ENCODE measurements at regions not wholly inside any gene's neighbourhood (a gene's known extent, or its start where the extent isn't known, plus 50 kb on each side); places are given as distances from the start of the nearest gene placed in this dataset.
"Not testable (repeated sequence)": the region's sequence is repeated elsewhere in the genome, so short reads cannot be mapped to it uniquely, and the experiment has no call there.

DNA sequence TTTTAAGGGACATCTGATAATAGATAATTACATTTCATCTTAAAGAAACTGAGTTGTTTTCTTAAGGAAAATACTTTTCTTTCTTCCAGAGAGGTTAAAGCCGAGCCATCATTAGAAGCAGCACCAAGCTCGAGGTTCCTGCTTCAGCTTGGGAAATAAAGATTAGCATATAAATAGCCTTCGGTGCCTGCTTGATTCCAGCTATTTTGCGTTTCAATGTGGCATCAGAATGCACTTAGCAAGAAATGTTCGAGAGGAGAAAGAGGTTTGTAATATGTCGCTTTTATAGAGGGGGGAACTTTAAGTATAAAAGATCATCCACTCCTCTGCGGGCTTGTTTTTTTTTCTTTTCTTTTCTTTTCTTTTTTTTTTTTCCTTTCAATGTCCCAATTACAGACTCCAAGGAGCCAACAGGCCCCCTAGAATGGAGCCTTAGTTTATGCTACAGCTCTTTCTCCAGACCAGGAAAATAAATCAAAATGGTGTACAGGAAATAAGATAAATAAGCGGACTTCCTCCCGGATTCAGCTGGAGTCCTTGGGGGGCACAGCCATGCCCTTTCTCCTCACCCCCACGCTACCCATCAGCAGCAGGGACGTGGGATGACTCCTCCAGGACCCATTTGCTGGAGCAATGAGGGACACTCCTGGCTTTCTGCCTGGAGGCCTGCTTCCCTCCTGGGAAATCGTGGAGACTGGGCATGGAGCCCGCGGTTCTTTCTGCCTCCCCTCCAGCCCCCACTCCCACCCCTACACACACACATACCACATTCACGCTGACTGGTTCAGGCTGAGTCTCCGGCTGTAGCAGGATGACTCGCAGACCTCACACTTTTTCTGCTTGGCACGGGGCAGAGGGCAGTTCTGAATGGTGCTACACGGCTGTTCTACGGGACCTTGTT lies 131.6 kb downstream of the RRAGC start:
- peak; percentile 92 for DNase-seq (ENCODE audit: extremely low spot score, unreplicated experiment)
- Mint-ChIP-seq H3K27me3 (ENCODE audit: unreplicated experiment) (no peaks in the 10 kb centered on the region), H3K27ac (ENCODE audit: unreplicated experiment) (peak overlapping the region; percentile 92), H3K4me3 (ENCODE audit: unreplicated experiment) (peak overlapping the region; percentile 47), H3K36me3 (ENCODE audit: unreplicated experiment) (no peaks in the 10 kb centered on the region), H3K4me1 (ENCODE audit: unreplicated experiment) (peaks cover 36% of the 10 kb centered on the region), H3K9me3 (ENCODE audit: unreplicated experiment) (no peaks in the 10 kb centered on the region)
- TF ChIP-seq, protein P1, sequence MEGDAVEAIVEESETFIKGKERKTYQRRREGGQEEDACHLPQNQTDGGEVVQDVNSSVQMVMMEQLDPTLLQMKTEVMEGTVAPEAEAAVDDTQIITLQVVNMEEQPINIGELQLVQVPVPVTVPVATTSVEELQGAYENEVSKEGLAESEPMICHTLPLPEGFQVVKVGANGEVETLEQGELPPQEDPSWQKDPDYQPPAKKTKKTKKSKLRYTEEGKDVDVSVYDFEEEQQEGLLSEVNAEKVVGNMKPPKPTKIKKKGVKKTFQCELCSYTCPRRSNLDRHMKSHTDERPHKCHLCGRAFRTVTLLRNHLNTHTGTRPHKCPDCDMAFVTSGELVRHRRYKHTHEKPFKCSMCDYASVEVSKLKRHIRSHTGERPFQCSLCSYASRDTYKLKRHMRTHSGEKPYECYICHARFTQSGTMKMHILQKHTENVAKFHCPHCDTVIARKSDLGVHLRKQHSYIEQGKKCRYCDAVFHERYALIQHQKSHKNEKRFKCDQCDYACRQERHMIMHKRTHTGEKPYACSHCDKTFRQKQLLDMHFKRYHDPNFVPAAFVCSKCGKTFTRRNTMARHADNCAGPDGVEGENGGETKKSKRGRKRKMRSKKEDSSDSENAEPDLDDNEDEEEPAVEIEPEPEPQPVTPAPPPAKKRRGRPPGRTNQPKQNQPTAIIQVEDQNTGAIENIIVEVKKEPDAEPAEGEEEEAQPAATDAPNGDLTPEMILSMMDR (IDR thresholded peaks at IDR 0.05): no peak

DNA sequence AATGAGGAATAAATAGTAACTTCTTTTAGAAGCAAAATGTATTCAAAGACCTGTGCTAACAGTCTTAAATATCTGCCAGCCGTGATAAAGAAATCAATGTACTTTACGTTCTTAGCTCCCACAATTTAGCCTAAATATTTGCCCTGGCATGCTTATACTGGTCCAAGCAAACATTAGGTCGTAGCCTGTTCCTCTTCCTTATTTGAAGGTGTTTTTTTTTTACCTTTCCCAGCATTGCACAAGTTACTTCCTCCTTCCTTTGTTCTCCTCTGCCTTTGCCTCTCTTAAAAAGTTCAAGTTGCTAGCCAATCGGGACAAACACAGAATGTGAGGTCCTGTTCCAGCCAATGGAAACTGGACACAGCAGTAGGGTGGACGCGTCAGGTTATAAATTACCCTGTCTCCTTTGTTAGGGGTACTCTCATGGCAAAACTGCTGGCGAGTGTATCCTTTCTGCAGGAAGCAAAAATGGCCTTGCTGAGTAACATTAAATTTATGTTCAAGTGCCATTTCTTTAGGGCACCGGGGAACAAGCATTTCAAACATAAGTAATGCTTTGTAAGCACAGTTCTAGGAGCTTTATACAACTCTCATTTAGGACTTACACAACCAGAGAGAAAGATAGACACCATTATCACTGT lies 134.1 kb downstream of the RRAGC start:
- H3K27ac Mint-ChIP-seq (ENCODE audit: unreplicated experiment); H3K4me3 Mint-ChIP-seq (ENCODE audit: unreplicated experiment); DNase-seq (ENCODE audit: extremely low spot score, unreplicated experiment); H3K9me3 Mint-ChIP-seq (ENCODE audit: unreplicated experiment); H3K27me3 Mint-ChIP-seq (ENCODE audit: unreplicated experiment); H3K36me3 Mint-ChIP-seq (ENCODE audit: unreplicated experiment): not testable (repeated sequence)
- peaks cover 30% of the 10 kb centered on the region for H3K4me1 Mint-ChIP-seq (ENCODE audit: unreplicated experiment)

DNA sequence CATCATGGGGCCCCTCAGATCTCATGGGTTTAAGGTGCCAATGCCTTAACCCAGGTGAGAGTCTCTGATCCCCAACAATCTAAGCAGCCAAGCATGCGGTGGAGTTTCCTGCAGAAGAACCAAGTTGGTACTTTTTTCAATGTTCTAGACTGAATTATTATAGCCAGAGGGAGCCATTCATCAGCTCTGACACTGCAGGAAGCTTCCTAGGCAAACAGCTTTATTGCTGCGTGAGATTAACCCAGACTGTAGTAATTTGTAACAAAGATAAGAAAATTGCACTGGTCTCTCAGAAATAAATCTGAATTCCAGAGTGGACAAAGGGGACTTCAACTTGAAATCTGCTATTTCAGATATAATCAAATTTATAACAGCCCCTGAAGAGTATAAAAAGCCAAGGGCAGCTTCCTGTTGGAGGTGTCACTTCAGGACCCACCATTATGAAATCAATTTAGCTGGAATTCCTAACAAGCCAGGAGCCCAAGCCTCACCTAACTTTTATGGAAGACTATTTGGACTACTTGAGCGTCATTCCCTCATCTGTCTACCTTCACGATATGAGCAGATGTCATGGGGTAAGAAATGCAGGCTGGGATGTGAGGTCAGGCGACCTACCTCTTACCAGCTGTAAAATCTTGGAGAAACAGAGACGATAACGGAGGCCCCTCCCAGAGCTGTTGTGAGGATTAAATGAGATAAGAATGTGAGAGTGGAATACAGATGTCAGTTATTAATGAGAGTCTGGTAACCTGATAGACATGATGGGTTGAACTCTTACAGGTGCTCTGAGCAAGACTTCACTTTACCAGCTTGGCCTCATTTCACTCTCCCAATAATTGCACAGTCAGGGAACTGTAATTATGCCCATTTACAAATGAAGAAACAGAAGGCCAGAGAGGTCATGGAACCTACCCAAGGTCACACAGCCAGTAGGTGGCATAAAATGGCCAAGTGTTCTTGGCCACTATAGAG lies 135.1 kb downstream of the RRAGC start:
- Mint-ChIP-seq H3K9me3 (ENCODE audit: unreplicated experiment) (no peaks in the 10 kb centered on the region), H3K4me3 (ENCODE audit: unreplicated experiment) (no peak overlapping the region), H3K4me1 (ENCODE audit: unreplicated experiment) (peaks cover 28% of the 10 kb centered on the region), H3K36me3 (ENCODE audit: unreplicated experiment) (no peaks in the 10 kb centered on the region), H3K27ac (ENCODE audit: unreplicated experiment) (no peak overlapping the region), H3K27me3 (ENCODE audit: unreplicated experiment) (no peaks in the 10 kb centered on the region)
- DNase-seq (ENCODE audit: extremely low spot score, unreplicated experiment): no peak
- TF ChIP-seq, protein P1 (IDR thresholded peaks at IDR 0.05): no peak

DNA sequence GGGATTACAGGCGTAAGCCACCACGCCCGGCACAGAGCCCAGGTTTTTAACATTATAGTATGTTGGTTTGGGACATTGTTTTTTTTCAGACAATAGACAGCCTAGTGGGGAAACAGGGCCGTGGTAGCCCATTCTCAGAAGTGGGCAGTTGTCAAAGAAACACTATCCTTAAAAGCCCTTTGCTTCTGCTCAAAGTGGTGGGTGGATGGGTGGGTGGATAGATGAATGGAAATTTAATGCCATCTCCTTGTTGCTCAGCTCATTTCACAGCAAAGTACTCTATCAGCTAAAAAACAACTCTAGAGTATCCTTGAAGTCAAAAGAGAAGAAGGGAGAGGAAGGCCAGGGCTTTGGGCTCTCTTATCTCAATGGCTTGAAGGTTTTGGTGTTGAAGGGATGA lies 137.8 kb downstream of the RRAGC start:
- H3K27ac Mint-ChIP-seq (ENCODE audit: unreplicated experiment): no peak overlapping the region
- H3K4me1 Mint-ChIP-seq (ENCODE audit: unreplicated experiment): peaks cover 6% of the 10 kb centered on the region
- no peak for DNase-seq (ENCODE audit: extremely low spot score, unreplicated experiment)
- peaks cover 3% of the 10 kb centered on the region for H3K27me3 Mint-ChIP-seq (ENCODE audit: unreplicated experiment)
- TF ChIP-seq, protein P1 (IDR thresholded peaks at IDR 0.05): no peak
- no peaks in the 10 kb centered on the region for H3K9me3 Mint-ChIP-seq (ENCODE audit: unreplicated experiment)
- H3K4me3 Mint-ChIP-seq (ENCODE audit: unreplicated experiment): no peak overlapping the region
- no peaks in the 10 kb centered on the region for H3K36me3 Mint-ChIP-seq (ENCODE audit: unreplicated experiment)

GRCh38 chr1:38719880-38720279 lies 139.7 kb downstream of the RRAGC start:
- H3K27me3 Mint-ChIP-seq (ENCODE audit: unreplicated experiment): peaks cover 3% of the 10 kb centered on the region
- no peaks in the 10 kb centered on the region for H3K36me3 Mint-ChIP-seq (ENCODE audit: unreplicated experiment)
- no peak overlapping the region for H3K4me3 Mint-ChIP-seq (ENCODE audit: unreplicated experiment)
- H3K27ac Mint-ChIP-seq (ENCODE audit: unreplicated experiment): no peak overlapping the region
- peaks cover 4% of the 10 kb centered on the region for H3K9me3 Mint-ChIP-seq (ENCODE audit: unreplicated experiment)
- no peak for DNase-seq (ENCODE audit: extremely low spot score, unreplicated experiment)
- TF ChIP-seq, protein P1 (IDR thresholded peaks at IDR 0.05): no peak
- H3K4me1 Mint-ChIP-seq (ENCODE audit: unreplicated experiment): peaks cover 6% of the 10 kb centered on the region

All from osteocyte (in vitro differentiated cells).